BJ (cell line): ENCODE measurements at regions not wholly inside any gene's neighbourhood (a gene's known extent, or its start where the extent isn't known, plus 50 kb on each side); places are given as distances from the start of the nearest gene placed in this dataset.
"Not testable (repeated sequence)": the region's sequence is repeated elsewhere in the genome, so short reads cannot be mapped to it uniquely, and the experiment has no call there.

Experiments used
- CTCF ChIA-PET: fragments of 350-600 bp; formaldehyde crosslinking; extraction: SDS; loops from one replicate; lab custom pipeline; 2021; ENCODE audit warnings: antibody characterized with exemption, inconsistent platforms; lab: Yijun Ruan, JAX
- POLR2A ChIA-PET: fragments of 300-600 bp; sonication (Branson Sonifier 250); formaldehyde crosslinking; extraction: SDS; loops from one replicate; lab custom pipeline; 2021; ENCODE audit warnings: antibody characterized with exemption; lab: Charles Lee
- DNase-seq: peaks from one replicate; pipeline ENCODE4 v3.0.0-alpha.2; 2011; ENCODE audit warnings: low read depth
- H3K27me3 ChIP-seq: 2 replicates; pipeline ENCODE4 v1.6.0; 2011; ENCODE audit warnings: low read length; ENCODE audit not compliant: control insufficient read depth, insufficient read depth
- H3K36me3 ChIP-seq: 2 replicates; pipeline ENCODE4 v1.5.1; 2011; ENCODE audit warnings: low read length; ENCODE audit not compliant: control insufficient read depth, insufficient read depth
- H3K4me3 ChIP-seq: 2 replicates; pipeline ENCODE4 v1.5.1; 2011; ENCODE audit warnings: low read depth, mild to moderate bottlenecking, control low read depth, low read length
- CTCF ChIP-seq: IDR thresholded peaks from 2 replicates; pipeline ENCODE4 v1.5.1; 2011; ENCODE audit warnings: low read depth, mild to moderate bottlenecking, control low read depth, inconsistent platforms, low read length, moderate library complexity; ENCODE audit not compliant: insufficient read depth

- TF ChIP-seq CTCF = no peak
- Histone ChIP-seq H3K36me3 (no peaks in the 10 kb centered on the region), H3K4me3 (no peak overlapping the region), H3K27me3 (no peaks in the 10 kb centered on the region)
- no peak for DNase-seq
- POLR2A ChIA-PET = no interaction called here
- CTCF ChIA-PET = no interaction called here
Observed at GRCh38 chr1:176330782-176331181, 123.7 kb upstream of the COP1 start.

- Histone ChIP-seq H3K4me3 (no peak overlapping the region), H3K27me3 (no peaks in the 10 kb centered on the region), H3K36me3 (no peaks in the 10 kb centered on the region)
- TF ChIP-seq CTCF = no peak
- CTCF ChIA-PET = no interaction called here
- POLR2A ChIA-PET = no interaction called here
- no peak for DNase-seq
Observed at GRCh38 chr1:176325664-176326063, 118.6 kb upstream of the COP1 start.

- TF ChIP-seq CTCF = no peak
- no peaks in the 10 kb centered on the region for H3K36me3 ChIP-seq
- no peak for DNase-seq
- CTCF ChIA-PET = interaction anchor here (1.7 kb wide), 1 partner anchor 15 kb away, joined by 3 read pairs; no protein-coding TSS in a partner anchor
- H3K4me3 ChIP-seq = no peak overlapping the region
- H3K27me3 ChIP-seq = no peaks in the 10 kb centered on the region
- POLR2A ChIA-PET = no interaction called here
Observed at GRCh38 chr1:176323472-176323871, 116.4 kb upstream of the COP1 start.

GRCh38 chr1:176315519-176316220 lies 108.6 kb upstream of the COP1 start:
- H3K36me3 ChIP-seq = no peaks in the 10 kb centered on the region
- POLR2A ChIA-PET = no interaction called here
- no peak overlapping the region for H3K4me3 ChIP-seq
- DNase-seq = no peak
- CTCF ChIA-PET = no interaction called here
- H3K27me3 ChIP-seq = no peaks in the 10 kb centered on the region
- TF ChIP-seq CTCF = no peak

GRCh38 chr1:176296602-176297001 lies 89.5 kb upstream of the COP1 start:
- H3K4me3 ChIP-seq, DNase-seq, POLR2A ChIA-PET, H3K27me3 ChIP-seq, H3K36me3 ChIP-seq, CTCF ChIA-PET: not testable (repeated sequence)

- ChIA-PET POLR2A (no interaction called here), CTCF (no interaction called here)
- DNase-seq = no peak
- TF ChIP-seq CTCF = no peak
- H3K27me3 ChIP-seq = no peaks in the 10 kb centered on the region
- H3K36me3 ChIP-seq = no peaks in the 10 kb centered on the region
- no peak overlapping the region for H3K4me3 ChIP-seq
Observed at GRCh38 chr1:176285996-176286395, 78.9 kb upstream of the COP1 start.
